Loucy (cell line): ENCODE measurements at regions not wholly inside any gene's neighbourhood (a gene's known extent, or its start where the extent isn't known, plus 50 kb on each side); places are given as distances from the start of the nearest gene placed in this dataset.

Experiments
- H2AFZ ChIP-seq: fragments of 200-600 bp; sonication (generic); 2 replicates; pipeline ENCODE4 v1.6.0; 2016; ENCODE audit warnings: antibody characterized with exemption, mild to moderate bottlenecking, low read length, moderate library complexity
- H3F3A ChIP-seq: fragments of 200-600 bp; 2 replicates; pipeline ENCODE4 v1.6.0; 2016; ENCODE audit warnings: antibody characterized with exemption, low read depth, mild to moderate bottlenecking
- H3K27me3 ChIP-seq: fragments of 200-600 bp; sonication (generic); 2 replicates; pipeline ENCODE4 v1.6.1; 2014; ENCODE audit warnings: low read length, mild to moderate bottlenecking; ENCODE audit not compliant: insufficient read depth, poor library complexity, severe bottlenecking
- H3K36me3 ChIP-seq: fragments of 200-600 bp; sonication (generic); 2 replicates; pipeline ENCODE4 v1.6.1; 2016; ENCODE audit warnings: low read length; ENCODE audit not compliant: insufficient read depth
- H3K4me1 ChIP-seq: fragments of 200-600 bp; sonication (generic); 2 replicates; pipeline ENCODE4 v1.5.1; 2014; ENCODE audit warnings: low read length, mild to moderate bottlenecking; ENCODE audit not compliant: insufficient read depth, poor library complexity, severe bottlenecking
- H3K4me2 ChIP-seq: fragments of 200-600 bp; sonication (generic); 2 replicates; pipeline ENCODE4 v1.6.0; 2014; ENCODE audit warnings: antibody characterized with exemption, low read length, low read depth, mild to moderate bottlenecking; ENCODE audit not compliant: poor library complexity, severe bottlenecking
- H3K4me3 ChIP-seq: fragments of 200-600 bp; sonication (generic); 2 replicates; pipeline ENCODE4 v1.5.1; 2014; ENCODE audit warnings: low read length, mild to moderate bottlenecking, mixed read lengths; ENCODE audit not compliant: poor library complexity, severe bottlenecking
- H3K79me2 ChIP-seq: fragments of 200-600 bp; sonication (generic); 2 replicates; pipeline ENCODE4 v1.6.1; 2014; ENCODE audit warnings: low read length; ENCODE audit not compliant: insufficient read depth
- H3K9ac ChIP-seq: fragments of 200-600 bp; sonication (generic); 2 replicates; pipeline ENCODE4 v1.6.0; 2014; ENCODE audit warnings: mild to moderate bottlenecking, low read depth, low read length, moderate library complexity; ENCODE audit not compliant: poor library complexity, severe bottlenecking
- H3K9me2 ChIP-seq: fragments of 200-600 bp; sonication (generic); replicated peaks from 2 replicates; pipeline ENCODE4 v1.6.1; 2016; ENCODE audit warnings: low read depth, low read length, mixed read lengths
- H3K9me3 ChIP-seq: fragments of 200-600 bp; sonication (generic); 2 replicates; pipeline ENCODE4 v1.6.1; 2014; ENCODE audit warnings: mild to moderate bottlenecking, antibody characterized with exemption, low read length, low read depth; ENCODE audit not compliant: insufficient read depth
- H4K20me1 ChIP-seq: fragments of 200-600 bp; sonication (generic); 2 replicates; pipeline ENCODE4 v1.6.0; 2014; ENCODE audit warnings: antibody characterized with exemption, low read length, mild to moderate bottlenecking; ENCODE audit not compliant: insufficient read depth, poor library complexity, severe bottlenecking
- CTCF ChIP-seq: fragments of 200-600 bp; sonication (generic); conservative IDR thresholded peaks from 2 replicates; pipeline ENCODE4 v1.5.1; 2014; ENCODE audit warnings: mild to moderate bottlenecking, antibody characterized with exemption, low read length
- EZH2phosphoT487 ChIP-seq: fragments of 200-600 bp; IDR thresholded peaks from 2 replicates; pipeline ENCODE4 v1.6.1; 2018; ENCODE audit warnings: antibody characterized with exemption, mild to moderate bottlenecking, moderate library complexity, borderline replicate concordance

GRCh38 chr22:19605508-19606331, 81.5 kb upstream of the CLDN5 start:
- Histone ChIP-seq H3K27me3 (no peaks in the 10 kb centered on the region), H4K20me1 (no peaks in the 10 kb centered on the region), H3F3A (no peaks in the 10 kb centered on the region), H3K36me3 (no peaks in the 10 kb centered on the region), H3K4me1 (peaks cover 8% of the 10 kb centered on the region), H3K9ac (no peak overlapping the region), H3K4me2 (no peak overlapping the region), H3K9me3 (no peaks in the 10 kb centered on the region), H3K79me2 (no peaks in the 10 kb centered on the region), H3K9me2 (no peaks in the 10 kb centered on the region), H2AFZ (no peak overlapping the region), H3K4me3 (no peak overlapping the region)
- TF ChIP-seq EZH2phosphoT487 (no peak), CTCF (no peak)

DNA sequence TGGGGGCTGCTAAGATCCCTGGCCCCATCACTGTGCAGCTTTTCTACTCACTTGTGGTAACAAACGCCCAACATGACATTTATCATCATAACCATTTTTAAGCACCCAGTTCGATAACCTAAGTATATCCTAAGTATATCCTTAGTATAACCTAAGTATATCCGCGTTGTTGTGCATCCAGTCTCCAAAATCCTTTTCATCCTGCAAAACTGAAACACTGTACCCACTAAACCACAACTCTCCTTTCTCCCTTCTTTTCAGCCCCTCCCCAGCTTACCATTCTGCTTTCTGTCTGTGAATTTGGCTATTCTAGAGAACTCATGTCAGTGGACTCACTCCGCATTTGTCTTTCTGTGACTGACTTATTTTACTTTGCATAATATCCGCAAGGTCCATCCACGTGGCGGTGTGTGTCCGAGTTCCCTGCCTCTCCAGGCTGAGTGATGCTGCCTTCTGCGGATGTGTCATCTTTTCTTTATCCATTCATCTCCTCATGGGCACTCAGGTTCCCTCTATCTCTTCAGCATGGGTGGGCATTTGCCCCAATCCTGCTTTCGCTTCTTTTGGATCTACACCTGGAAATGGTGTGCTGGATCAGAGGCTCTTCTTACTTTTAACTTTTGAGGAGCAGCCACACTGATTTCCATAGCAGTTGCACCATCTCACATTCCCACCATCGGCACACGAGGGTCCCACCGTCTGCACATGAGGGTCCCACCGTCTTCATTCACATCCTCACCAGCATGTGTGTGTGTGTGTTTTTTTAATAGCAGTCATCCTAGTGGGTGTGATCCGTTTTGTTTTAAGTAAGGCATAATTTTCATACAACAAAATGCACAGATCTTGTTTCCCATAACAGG, 82.4 kb upstream of the CLDN5 start:
- no peak overlapping the region for H3K4me2 ChIP-seq
- TF ChIP-seq EZH2phosphoT487 (no peak), CTCF (no peak)
- H3F3A ChIP-seq, result no peaks in the 10 kb centered on the region
- H3K4me3 ChIP-seq, result no peak overlapping the region
- no peak overlapping the region for H3K9ac ChIP-seq
- no peaks in the 10 kb centered on the region for H3K9me3 ChIP-seq
- H3K36me3 ChIP-seq, result no peaks in the 10 kb centered on the region
- H3K27me3 ChIP-seq, result no peaks in the 10 kb centered on the region
- no peak overlapping the region for H2AFZ ChIP-seq
- H3K79me2 ChIP-seq, result no peaks in the 10 kb centered on the region
- H3K9me2 ChIP-seq, result no peaks in the 10 kb centered on the region
- H3K4me1 ChIP-seq, result peaks cover 8% of the 10 kb centered on the region
- no peaks in the 10 kb centered on the region for H4K20me1 ChIP-seq

GRCh38 chr22:19607192-19608002, 83.2 kb upstream of the CLDN5 start:
- Histone ChIP-seq H3K9ac (no peak overlapping the region), H3K36me3 (no peaks in the 10 kb centered on the region), H2AFZ (no peak overlapping the region), H3K4me2 (no peak overlapping the region), H3K9me3 (no peaks in the 10 kb centered on the region), H3K9me2 (no peaks in the 10 kb centered on the region), H3F3A (no peaks in the 10 kb centered on the region), H3K79me2 (no peaks in the 10 kb centered on the region), H3K27me3 (no peaks in the 10 kb centered on the region), H4K20me1 (no peaks in the 10 kb centered on the region), H3K4me3 (no peak overlapping the region), H3K4me1 (peaks cover 8% of the 10 kb centered on the region)
- no peak for TF ChIP-seq CTCF
- no peak for TF ChIP-seq EZH2phosphoT487
